ENCODE measurements at regions not wholly inside any gene's neighbourhood (a gene's known extent, or its start where the extent isn't known, plus 50 kb on each side); places are given as distances from the start of the nearest gene placed in this dataset.
A peak's percentile ranks its signal among the peaks of the same experiment; 100 is the strongest.
"Not testable (repeated sequence)": the region's sequence is repeated elsewhere in the genome, so short reads cannot be mapped to it uniquely, and the experiment has no call there.

GRCh38 chr17:26936645-26937044 lies 357.3 kb upstream of the WSB1 start:
- H3K4me3 Mint-ChIP-seq; ATAC-seq; H3K27me3 Mint-ChIP-seq; H3K36me3 Mint-ChIP-seq (ENCODE audit: low read depth); H3K4me1 Mint-ChIP-seq; H3K27ac Mint-ChIP-seq; DNase-seq; H3K9me3 Mint-ChIP-seq: not testable (repeated sequence)

DNA sequence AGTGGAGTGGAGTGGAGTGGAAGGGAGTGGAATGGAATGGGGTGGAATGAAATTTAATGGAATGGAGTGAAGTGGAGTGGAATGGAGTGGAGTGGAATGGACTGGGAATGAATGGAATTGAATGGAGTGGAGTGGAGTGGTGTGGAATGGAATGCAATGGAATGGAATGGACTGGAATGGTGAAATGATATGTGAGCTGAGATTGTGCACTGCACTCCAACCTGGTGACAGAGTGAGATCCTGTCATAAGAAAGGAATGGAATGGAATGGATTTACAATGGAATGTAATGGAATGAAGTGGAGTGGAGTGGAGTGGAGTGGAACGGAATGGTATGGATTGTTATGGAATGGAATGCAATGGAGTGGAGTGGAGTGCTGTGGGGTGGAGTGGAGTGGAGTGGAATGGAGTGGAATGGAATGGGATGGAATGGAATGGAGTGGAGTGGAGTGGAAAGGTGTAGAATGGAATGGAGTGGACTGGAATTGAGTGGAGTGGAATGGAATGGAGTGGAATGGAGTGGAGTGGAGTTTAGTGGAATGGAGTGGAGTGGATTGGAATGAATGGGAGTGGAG lies 356.1 kb upstream of the WSB1 start:
- not testable (repeated sequence) for DNase-seq; H3K27me3 Mint-ChIP-seq; H3K36me3 Mint-ChIP-seq (ENCODE audit: low read depth); H3K4me3 Mint-ChIP-seq; H3K4me1 Mint-ChIP-seq; H3K9me3 Mint-ChIP-seq; H3K27ac Mint-ChIP-seq
- peak; percentile 57 for ATAC-seq

GRCh38 chr17:26939755-26940154 lies 354.2 kb upstream of the WSB1 start:
- not testable (repeated sequence) for H3K36me3 Mint-ChIP-seq (ENCODE audit: low read depth); H3K27ac Mint-ChIP-seq; H3K4me1 Mint-ChIP-seq; H3K27me3 Mint-ChIP-seq; H3K4me3 Mint-ChIP-seq; DNase-seq; H3K9me3 Mint-ChIP-seq; ATAC-seq

- not testable (repeated sequence) for H3K4me3 Mint-ChIP-seq; H3K4me1 Mint-ChIP-seq; H3K9me3 Mint-ChIP-seq; DNase-seq; H3K36me3 Mint-ChIP-seq (ENCODE audit: low read depth); H3K27me3 Mint-ChIP-seq; H3K27ac Mint-ChIP-seq
- ATAC-seq = peak; percentile 33
Measured at GRCh38 chr17:26940587-26940986, 353.3 kb upstream of the WSB1 start.

GRCh38 chr17:26962255-26963162 lies 331.4 kb upstream of the WSB1 start:
- Mint-ChIP-seq H3K4me1 (no peaks in the 10 kb centered on the region), H3K27ac (no peak overlapping the region), H3K36me3 (ENCODE audit: low read depth) (peaks cover 4% of the 10 kb centered on the region), H3K9me3 (peaks cover 14% of the 10 kb centered on the region), H3K27me3 (peaks cover 14% of the 10 kb centered on the region), H3K4me3 (no peak overlapping the region)
- DNase-seq (no peak), ATAC-seq (no peak)

- Mint-ChIP-seq H3K36me3 (ENCODE audit: low read depth) (peaks cover 4% of the 10 kb centered on the region), H3K27me3 (peaks cover 14% of the 10 kb centered on the region), H3K9me3 (peaks cover 14% of the 10 kb centered on the region), H3K27ac (no peak overlapping the region), H3K4me3 (no peak overlapping the region), H3K4me1 (no peaks in the 10 kb centered on the region)
- ATAC-seq (no peak), DNase-seq (no peak)
Measured at GRCh38 chr17:26963163-26963503, 330.8 kb upstream of the WSB1 start.

DNA sequence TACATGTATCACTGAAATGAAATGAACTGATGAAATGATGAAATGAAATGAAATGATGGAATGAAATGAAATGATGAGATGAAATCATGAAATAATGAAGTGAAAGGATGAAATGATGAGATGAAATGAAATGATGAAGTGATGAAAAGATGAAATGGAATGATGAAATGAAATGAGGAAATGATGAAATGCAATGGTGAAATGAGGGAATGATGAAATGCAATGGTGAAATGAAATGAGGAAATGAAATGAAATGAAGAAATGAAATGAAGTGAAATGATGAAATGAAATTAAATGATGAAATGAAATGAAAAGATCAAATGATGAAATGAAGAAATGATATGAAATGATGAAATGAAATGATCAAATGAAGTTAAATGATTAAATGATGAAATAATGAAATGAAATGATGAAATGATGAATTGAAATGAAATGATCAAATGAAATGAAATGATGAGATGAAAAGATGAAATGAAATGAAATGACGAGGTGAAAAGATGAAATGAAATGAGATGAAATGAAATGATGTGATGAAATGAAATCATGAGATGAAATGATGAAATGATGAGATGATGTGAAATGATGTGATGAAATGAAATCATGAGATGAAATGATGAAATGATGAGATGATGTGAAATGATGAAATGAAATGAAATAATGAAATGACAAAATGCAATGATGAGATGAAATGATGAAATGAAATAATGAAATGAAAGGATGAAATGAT lies 327.9 kb upstream of the WSB1 start:
- not testable (repeated sequence) for DNase-seq; H3K27ac Mint-ChIP-seq; H3K36me3 Mint-ChIP-seq (ENCODE audit: low read depth); H3K4me1 Mint-ChIP-seq; H3K4me3 Mint-ChIP-seq; H3K9me3 Mint-ChIP-seq; ATAC-seq; H3K27me3 Mint-ChIP-seq

- not testable (repeated sequence) for H3K36me3 Mint-ChIP-seq (ENCODE audit: low read depth); H3K4me3 Mint-ChIP-seq; H3K27ac Mint-ChIP-seq; ATAC-seq; H3K4me1 Mint-ChIP-seq; H3K27me3 Mint-ChIP-seq; DNase-seq; H3K9me3 Mint-ChIP-seq
Measured at GRCh38 chr17:26966625-26967179, 327.2 kb upstream of the WSB1 start.

DNA sequence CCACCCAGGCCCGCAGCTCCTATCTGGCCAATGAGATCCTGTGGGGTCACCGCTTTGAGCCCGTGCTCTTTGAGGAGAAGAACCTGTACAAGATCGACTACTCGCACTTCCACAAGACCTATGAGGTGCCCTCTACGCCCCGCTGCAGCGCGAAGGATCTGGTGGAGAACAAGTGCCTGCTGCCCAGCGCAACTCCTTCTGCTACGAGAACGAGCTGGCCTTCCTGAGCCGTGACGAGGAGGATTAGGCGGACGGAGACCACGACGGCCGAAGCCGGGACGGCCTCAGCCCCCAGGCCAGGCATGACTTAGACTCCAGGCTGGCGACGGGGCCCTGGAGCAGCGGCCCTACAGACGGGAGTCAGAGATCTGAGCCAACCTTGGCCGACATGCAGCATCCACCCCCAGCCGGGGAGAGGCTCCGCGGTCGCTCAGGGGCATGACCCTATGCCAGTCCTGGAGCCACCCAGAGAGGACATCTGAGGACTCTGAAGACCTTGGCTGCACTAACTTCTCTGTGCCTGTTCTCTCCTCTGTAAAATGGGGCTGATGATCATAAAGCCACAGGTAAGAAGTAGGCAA lies 312.0 kb upstream of the WSB1 start:
- not testable (repeated sequence) for H3K4me3 Mint-ChIP-seq; DNase-seq; H3K27me3 Mint-ChIP-seq; H3K9me3 Mint-ChIP-seq; ATAC-seq; H3K4me1 Mint-ChIP-seq; H3K36me3 Mint-ChIP-seq (ENCODE audit: low read depth); H3K27ac Mint-ChIP-seq

DNA sequence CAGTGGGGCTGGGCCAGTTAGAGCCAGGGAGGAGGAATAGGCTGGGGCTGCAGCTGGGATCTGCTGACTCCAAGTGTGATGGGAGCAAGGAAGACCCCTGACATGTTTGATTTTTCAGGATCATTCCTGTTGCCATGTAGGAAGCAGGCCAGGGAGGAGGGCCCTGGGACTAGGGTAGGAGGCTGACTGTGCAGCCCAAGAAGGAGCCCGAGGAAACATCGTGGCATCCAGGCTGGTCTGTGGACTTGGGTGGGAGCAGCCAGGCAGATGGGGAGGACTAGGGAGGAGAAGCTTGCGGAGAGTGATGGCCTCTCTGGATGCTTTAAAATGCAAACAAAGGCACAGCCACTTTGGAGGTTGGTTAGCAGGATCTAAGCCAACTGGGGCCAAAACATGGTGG lies 311.4 kb upstream of the WSB1 start:
- not testable (repeated sequence) for DNase-seq; H3K4me1 Mint-ChIP-seq; H3K27ac Mint-ChIP-seq; H3K4me3 Mint-ChIP-seq; H3K9me3 Mint-ChIP-seq; ATAC-seq; H3K36me3 Mint-ChIP-seq (ENCODE audit: low read depth); H3K27me3 Mint-ChIP-seq

GRCh38 chr17:26987851-26988250 lies 306.1 kb upstream of the WSB1 start:
- not testable (repeated sequence) for H3K4me1 Mint-ChIP-seq; H3K36me3 Mint-ChIP-seq (ENCODE audit: low read depth); H3K9me3 Mint-ChIP-seq; H3K27me3 Mint-ChIP-seq; H3K4me3 Mint-ChIP-seq; DNase-seq; H3K27ac Mint-ChIP-seq; ATAC-seq

GRCh38 chr17:26994648-26995047 lies 299.3 kb upstream of the WSB1 start:
- H3K36me3 Mint-ChIP-seq (ENCODE audit: low read depth); H3K27ac Mint-ChIP-seq; H3K4me1 Mint-ChIP-seq; DNase-seq; H3K4me3 Mint-ChIP-seq; ATAC-seq; H3K9me3 Mint-ChIP-seq; H3K27me3 Mint-ChIP-seq: not testable (repeated sequence)

GRCh38 chr17:26996146-26996916 lies 297.6 kb upstream of the WSB1 start:
- H3K4me3 Mint-ChIP-seq; H3K36me3 Mint-ChIP-seq (ENCODE audit: low read depth); DNase-seq; H3K4me1 Mint-ChIP-seq; ATAC-seq; H3K27me3 Mint-ChIP-seq; H3K27ac Mint-ChIP-seq; H3K9me3 Mint-ChIP-seq: not testable (repeated sequence)

All from activated naive CD8-positive, alpha-beta T cell treated with anti-CD3 and anti-CD28 coated beads, Interleukin-2, amount 50 U/mL, for 24 hours (primary cell).